Glutamatergic neuron (in vitro differentiated cells): ENCODE measurements at regions not wholly inside any gene's neighbourhood (a gene's known extent, or its start where the extent isn't known, plus 50 kb on each side); places are given as distances from the start of the nearest gene placed in this dataset.

ENCODE experiments used
- DNase-seq: peaks from one replicate; pipeline ENCODE4 v3.0.0; 2022
- H3K27ac Mint-ChIP-seq: one replicate; pipeline ENCODE4 v1.8.0; 2020; ENCODE audit warnings: mild to moderate bottlenecking, mixed read lengths, inconsistent platforms; ENCODE audit not compliant: unreplicated experiment
- H3K27me3 Mint-ChIP-seq: one replicate; pipeline ENCODE4 v1.8.0; 2020; ENCODE audit warnings: mild to moderate bottlenecking, moderate library complexity, mixed read lengths, inconsistent platforms; ENCODE audit not compliant: unreplicated experiment
- H3K36me3 Mint-ChIP-seq: one replicate; pipeline ENCODE4 v1.8.0; 2020; ENCODE audit warnings: mild to moderate bottlenecking, mixed read lengths, inconsistent platforms; ENCODE audit not compliant: unreplicated experiment
- H3K4me1 Mint-ChIP-seq: one replicate; pipeline ENCODE4 v1.8.0; 2020; ENCODE audit warnings: mild to moderate bottlenecking, low read depth, mixed read lengths, inconsistent platforms; ENCODE audit not compliant: unreplicated experiment
- H3K4me3 Mint-ChIP-seq: one replicate; pipeline ENCODE4 v1.8.0; 2020; ENCODE audit warnings: mild to moderate bottlenecking, mixed read lengths, inconsistent platforms; ENCODE audit not compliant: unreplicated experiment
- H3K9me3 Mint-ChIP-seq: one replicate; pipeline ENCODE4 v1.8.0; 2020; ENCODE audit warnings: mild to moderate bottlenecking, moderate library complexity, mixed read lengths, inconsistent platforms; ENCODE audit not compliant: unreplicated experiment
- TF ChIP-seq, protein P1 (sequence below): fragments of 200-600 bp; sonication (generic); IDR thresholded peaks from one replicate; pipeline ENCODE4 v1.5.0; 2021; ENCODE audit not compliant: partially characterized antibody, unreplicated experiment

- H3K9me3 Mint-ChIP-seq = peaks cover 4% of the 10 kb centered on the region
- H3K27me3 Mint-ChIP-seq = peaks cover 1% of the 10 kb centered on the region
- TF ChIP-seq, protein P1, sequence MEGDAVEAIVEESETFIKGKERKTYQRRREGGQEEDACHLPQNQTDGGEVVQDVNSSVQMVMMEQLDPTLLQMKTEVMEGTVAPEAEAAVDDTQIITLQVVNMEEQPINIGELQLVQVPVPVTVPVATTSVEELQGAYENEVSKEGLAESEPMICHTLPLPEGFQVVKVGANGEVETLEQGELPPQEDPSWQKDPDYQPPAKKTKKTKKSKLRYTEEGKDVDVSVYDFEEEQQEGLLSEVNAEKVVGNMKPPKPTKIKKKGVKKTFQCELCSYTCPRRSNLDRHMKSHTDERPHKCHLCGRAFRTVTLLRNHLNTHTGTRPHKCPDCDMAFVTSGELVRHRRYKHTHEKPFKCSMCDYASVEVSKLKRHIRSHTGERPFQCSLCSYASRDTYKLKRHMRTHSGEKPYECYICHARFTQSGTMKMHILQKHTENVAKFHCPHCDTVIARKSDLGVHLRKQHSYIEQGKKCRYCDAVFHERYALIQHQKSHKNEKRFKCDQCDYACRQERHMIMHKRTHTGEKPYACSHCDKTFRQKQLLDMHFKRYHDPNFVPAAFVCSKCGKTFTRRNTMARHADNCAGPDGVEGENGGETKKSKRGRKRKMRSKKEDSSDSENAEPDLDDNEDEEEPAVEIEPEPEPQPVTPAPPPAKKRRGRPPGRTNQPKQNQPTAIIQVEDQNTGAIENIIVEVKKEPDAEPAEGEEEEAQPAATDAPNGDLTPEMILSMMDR = no peak
Measured at GRCh38 chr21:22795091-22795490, 1796.9 kb downstream of the NCAM2 start.

GRCh38 chr21:22795644-22796043 is 1797.4 kb downstream of the NCAM2 start:
- TF ChIP-seq, protein P1 = no peak
- Mint-ChIP-seq H3K27me3 (peaks cover 1% of the 10 kb centered on the region), H3K36me3 (no peaks in the 10 kb centered on the region), H3K4me1 (no peaks in the 10 kb centered on the region), H3K27ac (no peak overlapping the region), H3K9me3 (peaks cover 4% of the 10 kb centered on the region), H3K4me3 (no peak overlapping the region)
- no peak for DNase-seq

More at GRCh38 chr21:22795091-22795490, 1796.9 kb downstream of the NCAM2 start:
- Mint-ChIP-seq H3K4me3 (no peak overlapping the region), H3K27ac (no peak overlapping the region), H3K36me3 (no peaks in the 10 kb centered on the region), H3K4me1 (no peaks in the 10 kb centered on the region)
- DNase-seq = no peak

DNA sequence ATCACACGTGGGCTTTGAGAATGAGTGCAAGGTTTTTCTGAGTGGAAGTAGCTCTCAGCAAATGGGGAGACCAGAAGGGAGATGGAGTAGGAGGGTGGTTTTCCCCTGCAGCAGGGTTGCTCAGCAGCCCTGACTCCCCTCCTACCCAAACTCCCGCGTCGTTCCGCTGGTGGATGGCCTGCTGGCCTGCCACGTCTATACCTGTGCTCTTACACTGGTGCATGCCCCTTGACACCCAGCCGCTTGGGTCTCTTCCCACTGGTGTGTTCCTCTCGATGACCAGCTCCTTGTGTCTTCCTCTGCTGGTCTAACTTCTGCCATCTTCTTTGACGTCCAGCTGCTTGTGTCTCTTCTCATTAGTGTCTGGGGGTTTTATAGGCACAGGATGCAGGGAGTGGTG is 1797.9 kb downstream of the NCAM2 start:
- Mint-ChIP-seq H3K27ac (no peak overlapping the region), H3K4me3 (no peak overlapping the region), H3K4me1 (no peaks in the 10 kb centered on the region), H3K36me3 (no peaks in the 10 kb centered on the region), H3K9me3 (peaks cover 4% of the 10 kb centered on the region), H3K27me3 (peaks cover 1% of the 10 kb centered on the region)
- DNase-seq = no peak
- TF ChIP-seq, protein P1 = no peak

DNA sequence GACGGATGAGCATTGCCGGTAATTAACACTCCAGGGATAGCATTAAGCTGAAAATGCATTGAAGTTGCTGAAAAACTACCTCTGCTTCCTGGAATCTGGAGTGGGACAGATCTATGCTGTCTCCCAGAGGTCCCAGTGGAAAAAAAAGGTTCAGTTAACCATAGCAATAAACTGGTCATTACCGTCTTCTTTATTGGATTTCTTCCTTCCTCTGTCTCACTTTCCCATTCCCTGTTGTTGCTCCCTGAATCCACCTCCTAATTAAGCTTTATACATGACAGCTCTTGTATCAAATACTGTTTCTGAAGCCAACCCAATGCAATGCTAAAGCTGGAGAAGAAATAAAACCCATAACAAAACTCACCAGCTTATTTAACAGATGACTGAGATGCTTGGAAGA is 1805.9 kb downstream of the NCAM2 start:
- no peak for DNase-seq
- Mint-ChIP-seq H3K4me3 (peak overlapping the region; percentile 10), H3K9me3 (no peaks in the 10 kb centered on the region), H3K36me3 (no peaks in the 10 kb centered on the region), H3K27me3 (no peaks in the 10 kb centered on the region), H3K27ac (peak overlapping the region; percentile 10), H3K4me1 (peaks cover 10% of the 10 kb centered on the region)
- TF ChIP-seq, protein P1 = no peak

DNA sequence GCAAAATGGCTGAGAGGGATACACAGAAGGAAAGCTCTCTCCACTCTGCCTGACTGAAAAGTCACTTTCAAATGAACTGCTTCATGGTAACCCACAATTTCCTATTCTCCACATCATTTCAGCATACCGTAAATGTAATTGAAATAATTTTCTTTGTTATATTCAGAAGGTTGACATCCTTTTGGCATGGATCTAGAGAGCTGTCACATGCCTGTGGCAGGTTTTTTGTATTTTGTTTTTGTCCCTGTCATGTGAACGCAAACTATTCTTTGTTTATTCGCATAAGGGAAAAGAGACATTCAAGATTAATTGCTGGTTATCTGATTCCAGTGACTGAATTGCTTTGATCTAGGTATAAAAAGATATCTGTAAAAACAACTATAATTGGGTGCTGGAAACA is 1808.1 kb downstream of the NCAM2 start:
- Mint-ChIP-seq H3K36me3 (no peaks in the 10 kb centered on the region), H3K4me3 (no peak overlapping the region), H3K4me1 (peaks cover 10% of the 10 kb centered on the region), H3K27me3 (no peaks in the 10 kb centered on the region), H3K27ac (no peak overlapping the region), H3K9me3 (no peaks in the 10 kb centered on the region)
- no peak for DNase-seq
- TF ChIP-seq, protein P1 = no peak
